GM18858 (cell line): ENCODE measurements at regions not wholly inside any gene's neighbourhood (a gene's known extent, or its start where the extent isn't known, plus 50 kb on each side); places are given as distances from the start of the nearest gene placed in this dataset.

ENCODE experiments used
- ATAC-seq: cut with Tn5 transposase; IDR thresholded peaks from one replicate; pipeline ENCODE4 v1.9.1; 2021; ENCODE audit not compliant: unreplicated experiment

DNA sequence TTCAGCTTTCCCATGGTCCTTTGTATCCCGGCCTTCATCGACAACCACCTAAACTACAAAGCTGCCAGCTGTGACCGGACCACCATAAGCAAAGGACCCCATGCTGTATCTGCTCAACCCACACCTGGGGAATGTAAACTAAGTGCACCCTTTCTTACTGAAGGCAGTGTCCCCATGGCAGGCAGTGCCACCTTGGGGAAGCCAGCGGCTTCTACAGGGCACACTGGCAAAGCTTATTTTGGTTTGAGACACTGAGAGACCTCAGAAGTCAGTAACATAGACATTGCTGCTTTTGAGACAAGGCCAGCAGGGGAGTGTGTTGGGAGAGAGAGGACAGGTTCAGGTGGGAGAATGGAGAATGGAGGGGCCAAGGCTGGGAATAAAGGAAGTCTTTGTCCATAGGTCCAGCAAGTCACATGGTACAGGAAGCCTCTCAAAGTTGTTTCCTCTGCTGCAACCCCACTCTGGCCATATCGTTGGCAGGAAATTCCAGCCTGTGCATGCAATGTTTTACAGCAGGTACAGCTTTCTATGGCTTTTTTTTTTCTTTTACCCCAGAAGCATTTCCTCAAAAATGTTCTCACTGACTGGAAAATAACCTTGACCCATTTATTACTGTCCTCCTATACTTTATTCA, 85.9 kb upstream of the NPVF start:
- no peak for ATAC-seq

- ATAC-seq, result no peak
These were observed 86.5 kb upstream of the NPVF start for GRCh38 chr7:25314731-25315267.

GRCh38 chr7:25316366-25316765, 88.1 kb upstream of the NPVF start:
- no peak for ATAC-seq

DNA sequence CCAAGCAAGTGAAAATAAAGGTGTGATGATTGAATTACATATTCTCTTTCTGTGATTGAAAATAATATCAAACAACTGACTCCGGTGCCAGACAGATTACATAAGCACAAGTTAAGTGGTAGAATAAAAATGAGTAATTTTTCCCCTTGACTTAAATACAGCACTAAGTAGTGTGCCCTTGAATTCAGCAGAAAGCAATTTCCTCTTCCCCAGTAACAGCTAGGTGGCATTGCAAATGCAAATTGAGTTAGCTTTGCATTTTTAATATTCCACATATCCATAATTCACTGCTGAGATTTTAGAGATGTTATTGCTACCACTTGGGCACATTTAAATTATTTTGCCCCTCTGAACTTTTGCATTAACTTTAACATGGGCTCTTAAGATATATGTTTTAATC, 89.8 kb upstream of the NPVF start:
- no peak for ATAC-seq

DNA sequence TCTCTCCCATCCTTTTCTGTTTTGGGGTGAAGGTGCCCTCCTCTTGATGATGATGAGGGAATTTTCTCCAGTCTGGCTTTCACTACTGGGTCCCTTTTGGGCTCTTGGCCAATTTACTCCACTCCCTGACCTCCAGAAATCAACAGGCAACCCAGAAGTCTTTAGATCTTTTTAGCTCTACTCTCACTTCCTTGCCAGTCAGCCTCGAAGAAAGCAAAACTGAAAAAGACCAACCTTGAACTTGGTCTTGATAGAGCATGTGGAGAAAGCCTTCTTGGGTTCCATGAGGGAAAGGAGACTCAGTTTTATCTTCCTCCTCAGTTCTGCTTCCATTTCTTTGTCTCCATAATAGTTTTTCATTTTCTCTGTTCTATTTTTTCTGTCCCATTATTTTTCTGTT, 91.4 kb upstream of the NPVF start:
- ATAC-seq, result peak; percentile 71

DNA sequence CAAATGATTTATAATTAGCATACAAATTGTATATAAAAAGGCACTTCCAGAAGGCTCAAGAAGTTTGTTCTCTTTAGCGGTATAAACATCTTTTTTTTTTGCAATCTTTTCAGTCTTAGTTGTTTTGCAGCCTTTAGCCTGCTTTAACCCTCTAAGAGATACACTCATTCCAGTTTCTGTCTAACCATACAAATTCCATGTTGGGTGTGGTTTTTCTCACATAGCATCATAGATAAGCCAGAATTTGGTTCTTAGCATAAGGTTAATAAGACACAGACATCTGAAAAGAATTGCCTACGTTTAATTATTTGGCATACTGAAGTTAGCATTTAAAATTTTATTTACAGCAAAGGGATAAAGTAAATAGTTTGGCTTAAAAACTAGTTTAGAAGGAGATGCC, 92.5 kb upstream of the NPVF start:
- no peak for ATAC-seq

DNA sequence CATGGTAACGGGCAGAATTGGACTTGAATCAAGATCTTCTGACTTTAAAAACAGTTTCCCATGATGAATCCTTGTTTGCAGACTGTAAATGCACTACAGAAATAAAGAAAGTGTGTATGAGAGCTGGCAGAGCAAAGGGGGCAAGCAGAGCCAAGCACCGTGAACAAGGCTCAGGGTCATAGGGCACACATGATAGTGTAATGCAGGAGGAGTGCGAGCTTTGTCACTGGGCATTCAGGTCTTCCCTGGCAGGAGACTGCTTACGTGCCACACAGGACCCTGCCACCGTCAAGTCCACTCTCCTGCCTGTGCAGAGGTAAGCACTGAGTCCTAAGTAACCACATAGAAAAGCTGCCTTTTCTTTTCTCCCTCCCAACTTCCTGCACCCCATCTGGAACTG, 93.1 kb upstream of the NPVF start:
- no peak for ATAC-seq

GRCh38 chr7:25322473-25322872, 94.2 kb upstream of the NPVF start:
- no peak for ATAC-seq

GRCh38 chr7:25325186-25325757, 97.0 kb upstream of the NPVF start:
- ATAC-seq, result no peak

- ATAC-seq, result no peak
These were observed 98.3 kb upstream of the NPVF start for GRCh38 chr7:25326501-25327156.

DNA sequence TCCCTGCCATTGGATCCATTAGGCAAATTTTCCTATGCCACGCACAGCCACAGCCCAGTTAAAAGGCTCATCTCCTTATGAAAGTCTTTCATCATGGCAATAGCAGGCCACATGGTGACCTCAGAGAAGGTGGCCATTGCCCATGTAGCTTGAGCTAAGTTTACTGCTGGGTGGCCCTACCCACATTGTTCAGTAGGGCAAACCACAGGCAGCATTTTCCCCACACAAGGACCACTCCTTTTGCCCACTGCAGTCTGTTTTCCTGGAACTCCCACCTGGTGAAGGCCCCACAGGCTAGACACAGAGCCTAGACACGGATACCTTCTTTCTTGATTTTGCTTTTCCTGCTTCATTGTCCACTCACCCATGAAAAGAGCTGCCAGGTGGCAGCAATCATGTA, 101.5 kb upstream of the NPVF start:
- ATAC-seq, result no peak

- no peak for ATAC-seq
These were observed 105.1 kb upstream of the NPVF start for GRCh38 chr7:25333296-25333928.

- no peak for ATAC-seq
These were observed 119.2 kb upstream of the NPVF start for GRCh38 chr7:25347360-25348066.

- ATAC-seq, result no peak
These were observed 119.8 kb upstream of the NPVF start for GRCh38 chr7:25348104-25348503.

GRCh38 chr7:25349283-25350017, 121.2 kb upstream of the NPVF start:
- ATAC-seq, result no peak

- ATAC-seq, result no peak
These were observed 121.8 kb upstream of the NPVF start for GRCh38 chr7:25350041-25350440.

DNA sequence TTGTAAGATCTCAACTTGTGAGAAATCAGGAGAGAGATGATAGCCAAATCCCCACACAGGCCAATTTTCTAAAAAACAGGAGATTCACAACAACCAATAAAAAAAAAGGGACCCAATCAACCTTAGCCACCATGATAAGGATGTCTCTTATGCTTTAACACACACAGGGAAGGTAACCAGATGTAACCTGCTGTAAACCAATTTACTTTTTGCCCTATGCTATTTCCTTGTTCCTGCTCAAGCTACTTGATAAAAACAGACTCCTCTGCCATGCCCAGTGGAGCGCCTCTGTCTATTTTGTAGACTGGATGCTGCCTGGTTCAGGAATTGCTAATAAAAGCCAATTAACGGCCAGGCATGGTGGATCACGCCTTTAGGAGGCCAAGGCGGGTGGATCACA, 123.5 kb upstream of the NPVF start:
- ATAC-seq, result no peak

DNA sequence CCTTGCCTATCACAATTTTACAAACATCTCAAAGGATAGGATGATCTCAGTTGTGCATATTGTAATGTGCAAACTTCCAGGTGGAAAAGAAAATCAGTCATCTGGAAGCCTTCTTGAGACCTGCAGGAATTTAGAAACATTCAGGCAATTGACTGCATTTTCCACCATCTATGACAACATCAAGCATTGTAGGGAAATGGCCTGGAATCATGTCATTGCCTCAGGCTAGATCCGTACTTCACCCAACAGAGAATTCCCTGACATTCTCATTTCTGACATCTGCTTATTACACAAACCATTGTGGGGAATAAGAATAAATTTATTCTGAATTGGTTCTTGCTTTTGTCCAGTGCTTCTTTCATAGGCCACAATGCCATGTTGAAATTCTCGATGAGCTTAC, 124.9 kb upstream of the NPVF start:
- ATAC-seq, result no peak

DNA sequence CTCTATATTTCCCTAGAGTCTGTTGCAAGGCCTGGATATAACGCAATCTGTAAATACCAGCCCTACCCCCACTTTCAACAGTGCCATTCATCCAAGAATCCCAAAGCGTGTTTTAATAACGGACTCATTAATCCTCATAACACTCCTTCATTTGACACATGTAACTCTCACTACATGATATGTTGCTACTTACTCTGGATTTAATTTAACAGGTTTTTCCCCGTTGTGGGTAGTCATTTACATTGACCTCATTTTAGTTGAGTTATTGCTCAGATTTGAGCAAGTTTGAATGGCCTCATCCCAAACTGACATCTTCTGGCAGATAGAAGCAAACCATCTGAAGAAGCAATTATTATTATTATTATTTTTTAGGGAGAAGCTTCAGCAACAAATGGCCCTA, 125.4 kb upstream of the NPVF start:
- ATAC-seq, result no peak

- no peak for ATAC-seq
These were observed 128.4 kb upstream of the NPVF start for GRCh38 chr7:25356534-25357151.
